Panc1 (cell line): ENCODE measurements at regions not wholly inside any gene's neighbourhood (a gene's known extent, or its start where the extent isn't known, plus 50 kb on each side); places are given as distances from the start of the nearest gene placed in this dataset.

Source experiments
- CTCF ChIP-seq: fragments of 450-650 bp; IDR thresholded peaks from 2 replicates; pipeline ENCODE4 v1.5.1; 2017; ENCODE audit warnings: mild to moderate bottlenecking
- POLR2AphosphoS5 ChIP-seq: IDR thresholded peaks from 2 replicates; pipeline ENCODE4 v1.6.1; 2012; ENCODE audit warnings: mild to moderate bottlenecking, low read depth, low read length, moderate library complexity
- REST ChIP-seq, 2 experiments: IDR thresholded peaks; 2 replicates each; pipeline ENCODE4 v1.6.1; 2011 to 2012; ENCODE audit warnings: low read depth in 2 of 2, control low read depth in 1 of 2, low read length in 1 of 2, mild to moderate bottlenecking in 1 of 2, moderate library complexity in 1 of 2; ENCODE audit not compliant: insufficient read depth in 1 of 2

- no peak for TF ChIP-seq CTCF
- TF ChIP-seq REST (IDR thresholded peaks at IDR 0.05; ENCODE audit: insufficient read depth in 1 of 2, low read depth in 2 of 2, low read length in 1 of 2): no peak
- TF ChIP-seq POLR2AphosphoS5: 0 out of 2 replicates have a peak, but pooled peaks have one; percentile 15
Observed at GRCh38 chr17:77385750-77386501, 245.2 kb downstream of the SEC14L1 start.
